ENCODE measurements at regions not wholly inside any gene's neighbourhood (a gene's known extent, or its start where the extent isn't known, plus 50 kb on each side); places are given as distances from the start of the nearest gene placed in this dataset.

- no peak for TF ChIP-seq CTCF (IDR thresholded peaks at IDR 0.05)
- H3K9me3 ChIP-seq, result no peaks in the 10 kb centered on the region
- DNase-seq (ENCODE audit: low spot score) (no peak), ATAC-seq (ENCODE audit: insufficient number of reproducible peaks, low FRiP score, low read depth) (no peak)
- H3K27ac ChIP-seq, result peak overlapping the region; percentile 95 to 96
- peaks cover 25 to 61% of the 10 kb centered on the region in 2 donors for H3K4me1 ChIP-seq (ENCODE audit: control insufficient read depth in 1 of 2, low read depth in 2 of 2)
- no peaks in the 10 kb centered on the region for H3K27me3 ChIP-seq (replicated peaks; ENCODE audit: insufficient read depth)
- no peaks in the 10 kb centered on the region for H3K36me3 ChIP-seq
- H3K4me3 ChIP-seq, result no peak overlapping the region
Observed at GRCh38 chr9:129324808-129325502, 146.9 kb upstream of the IER5L start.

- no peak for TF ChIP-seq CTCF (IDR thresholded peaks at IDR 0.05)
- Histone ChIP-seq H3K27me3 (replicated peaks; ENCODE audit: insufficient read depth) (no peaks in the 10 kb centered on the region), H3K4me1 (ENCODE audit: control insufficient read depth in 1 of 2, low read depth in 2 of 2) (peaks cover 33 to 68% of the 10 kb centered on the region in 2 donors), H3K9me3 (no peaks in the 10 kb centered on the region), H3K4me3 (no peak overlapping the region), H3K36me3 (no peaks in the 10 kb centered on the region), H3K27ac (peak overlapping the region; percentile 95 to 96)
- ATAC-seq (ENCODE audit: insufficient number of reproducible peaks, low FRiP score, low read depth), result no peak
- no peak for DNase-seq (ENCODE audit: low spot score)
Observed at GRCh38 chr9:129323999-129324553, 146.0 kb upstream of the IER5L start.

- peak overlapping the region; percentile 95 to 96 for H3K27ac ChIP-seq
- no peaks in the 10 kb centered on the region for H3K36me3 ChIP-seq
- no peak for DNase-seq (ENCODE audit: low spot score)
- H3K9me3 ChIP-seq, result no peaks in the 10 kb centered on the region
- peaks cover 36 to 68% of the 10 kb centered on the region in 2 donors for H3K4me1 ChIP-seq (ENCODE audit: control insufficient read depth in 1 of 2, low read depth in 2 of 2)
- no peak for ATAC-seq (ENCODE audit: insufficient number of reproducible peaks, low FRiP score, low read depth)
- no peak for TF ChIP-seq CTCF (IDR thresholded peaks at IDR 0.05)
- no peaks in the 10 kb centered on the region for H3K27me3 ChIP-seq (replicated peaks; ENCODE audit: insufficient read depth)
- no peak overlapping the region for H3K4me3 ChIP-seq
Observed at GRCh38 chr9:129323376-129323998, 145.4 kb upstream of the IER5L start.

- peaks cover 42 to 68% of the 10 kb centered on the region in 2 donors for H3K4me1 ChIP-seq (ENCODE audit: control insufficient read depth in 1 of 2, low read depth in 2 of 2)
- H3K27me3 ChIP-seq (replicated peaks; ENCODE audit: insufficient read depth), result no peaks in the 10 kb centered on the region
- no peak for ATAC-seq (ENCODE audit: insufficient number of reproducible peaks, low FRiP score, low read depth)
- no peak for TF ChIP-seq CTCF (IDR thresholded peaks at IDR 0.05)
- no peak overlapping the region for H3K4me3 ChIP-seq
- no peaks in the 10 kb centered on the region for H3K9me3 ChIP-seq
- no peak for DNase-seq (ENCODE audit: low spot score)
- H3K27ac ChIP-seq, result peak overlapping the region; percentile 95 to 96
- H3K36me3 ChIP-seq, result no peaks in the 10 kb centered on the region
Observed at GRCh38 chr9:129322641-129323375, 144.7 kb upstream of the IER5L start.
